ENCODE measurements at regions not wholly inside any gene's neighbourhood (a gene's known extent, or its start where the extent isn't known, plus 50 kb on each side); places are given as distances from the start of the nearest gene placed in this dataset.

DNA sequence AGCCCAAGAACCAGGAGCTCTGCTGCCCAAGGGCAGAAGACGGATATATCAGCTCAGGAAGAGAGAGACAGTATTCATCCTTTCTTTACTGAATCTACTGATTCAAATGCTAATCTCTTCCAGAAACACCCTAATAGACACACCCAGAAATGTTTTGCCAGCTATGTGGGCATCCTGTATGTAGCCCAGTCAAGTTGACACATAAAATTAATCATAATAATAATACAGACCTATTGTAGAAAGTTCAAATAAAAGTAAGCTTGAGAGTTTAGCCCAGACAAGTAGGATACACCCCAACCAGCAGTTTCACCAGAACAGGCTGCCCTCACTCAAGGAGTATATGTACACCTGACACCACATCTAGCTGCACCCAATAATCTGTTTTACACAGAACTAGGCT is 73.9 kb upstream of the VGLL2 start:
- TF ChIP-seq, protein P1, sequence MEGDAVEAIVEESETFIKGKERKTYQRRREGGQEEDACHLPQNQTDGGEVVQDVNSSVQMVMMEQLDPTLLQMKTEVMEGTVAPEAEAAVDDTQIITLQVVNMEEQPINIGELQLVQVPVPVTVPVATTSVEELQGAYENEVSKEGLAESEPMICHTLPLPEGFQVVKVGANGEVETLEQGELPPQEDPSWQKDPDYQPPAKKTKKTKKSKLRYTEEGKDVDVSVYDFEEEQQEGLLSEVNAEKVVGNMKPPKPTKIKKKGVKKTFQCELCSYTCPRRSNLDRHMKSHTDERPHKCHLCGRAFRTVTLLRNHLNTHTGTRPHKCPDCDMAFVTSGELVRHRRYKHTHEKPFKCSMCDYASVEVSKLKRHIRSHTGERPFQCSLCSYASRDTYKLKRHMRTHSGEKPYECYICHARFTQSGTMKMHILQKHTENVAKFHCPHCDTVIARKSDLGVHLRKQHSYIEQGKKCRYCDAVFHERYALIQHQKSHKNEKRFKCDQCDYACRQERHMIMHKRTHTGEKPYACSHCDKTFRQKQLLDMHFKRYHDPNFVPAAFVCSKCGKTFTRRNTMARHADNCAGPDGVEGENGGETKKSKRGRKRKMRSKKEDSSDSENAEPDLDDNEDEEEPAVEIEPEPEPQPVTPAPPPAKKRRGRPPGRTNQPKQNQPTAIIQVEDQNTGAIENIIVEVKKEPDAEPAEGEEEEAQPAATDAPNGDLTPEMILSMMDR (IDR thresholded peaks at IDR 0.05): no peak
- TF ChIP-seq POLR2A (IDR thresholded peaks at IDR 0.05): no peak

Measured in lower leg skin (tissue), 3 donors.